ENCODE measurements at regions not wholly inside any gene's neighbourhood (a gene's known extent, or its start where the extent isn't known, plus 50 kb on each side); places are given as distances from the start of the nearest gene placed in this dataset.

DNA sequence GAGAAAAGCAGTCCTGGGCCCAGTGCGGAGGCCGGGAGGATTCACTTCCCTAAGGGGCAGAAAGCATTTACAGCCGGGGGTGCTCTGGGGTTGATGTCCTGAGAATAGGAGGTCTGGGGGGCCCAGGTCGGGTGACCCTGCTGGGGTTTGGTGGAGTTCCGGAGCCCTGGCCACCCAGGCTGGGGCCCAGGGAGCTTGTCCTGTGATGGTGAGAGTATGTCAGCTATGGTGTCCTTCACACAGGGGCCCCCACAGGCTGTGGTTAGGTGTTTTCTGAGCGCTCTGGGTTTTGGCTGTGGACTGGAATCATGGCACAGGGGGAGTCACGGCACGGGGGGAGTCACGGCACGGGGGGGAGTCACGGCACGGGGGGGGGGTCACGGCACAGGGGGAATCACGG, 54.5 kb upstream of the TMEM18 start:
- TF ChIP-seq, protein P1, sequence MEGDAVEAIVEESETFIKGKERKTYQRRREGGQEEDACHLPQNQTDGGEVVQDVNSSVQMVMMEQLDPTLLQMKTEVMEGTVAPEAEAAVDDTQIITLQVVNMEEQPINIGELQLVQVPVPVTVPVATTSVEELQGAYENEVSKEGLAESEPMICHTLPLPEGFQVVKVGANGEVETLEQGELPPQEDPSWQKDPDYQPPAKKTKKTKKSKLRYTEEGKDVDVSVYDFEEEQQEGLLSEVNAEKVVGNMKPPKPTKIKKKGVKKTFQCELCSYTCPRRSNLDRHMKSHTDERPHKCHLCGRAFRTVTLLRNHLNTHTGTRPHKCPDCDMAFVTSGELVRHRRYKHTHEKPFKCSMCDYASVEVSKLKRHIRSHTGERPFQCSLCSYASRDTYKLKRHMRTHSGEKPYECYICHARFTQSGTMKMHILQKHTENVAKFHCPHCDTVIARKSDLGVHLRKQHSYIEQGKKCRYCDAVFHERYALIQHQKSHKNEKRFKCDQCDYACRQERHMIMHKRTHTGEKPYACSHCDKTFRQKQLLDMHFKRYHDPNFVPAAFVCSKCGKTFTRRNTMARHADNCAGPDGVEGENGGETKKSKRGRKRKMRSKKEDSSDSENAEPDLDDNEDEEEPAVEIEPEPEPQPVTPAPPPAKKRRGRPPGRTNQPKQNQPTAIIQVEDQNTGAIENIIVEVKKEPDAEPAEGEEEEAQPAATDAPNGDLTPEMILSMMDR (conservative IDR thresholded peaks at IDR 0.05), result no peak
- no peak for TF ChIP-seq EZH2 (IDR thresholded peaks at IDR 0.05; ENCODE audit: low read depth)
